ENCODE measurements at regions not wholly inside any gene's neighbourhood (a gene's known extent, or its start where the extent isn't known, plus 50 kb on each side); places are given as distances from the start of the nearest gene placed in this dataset.

DNA sequence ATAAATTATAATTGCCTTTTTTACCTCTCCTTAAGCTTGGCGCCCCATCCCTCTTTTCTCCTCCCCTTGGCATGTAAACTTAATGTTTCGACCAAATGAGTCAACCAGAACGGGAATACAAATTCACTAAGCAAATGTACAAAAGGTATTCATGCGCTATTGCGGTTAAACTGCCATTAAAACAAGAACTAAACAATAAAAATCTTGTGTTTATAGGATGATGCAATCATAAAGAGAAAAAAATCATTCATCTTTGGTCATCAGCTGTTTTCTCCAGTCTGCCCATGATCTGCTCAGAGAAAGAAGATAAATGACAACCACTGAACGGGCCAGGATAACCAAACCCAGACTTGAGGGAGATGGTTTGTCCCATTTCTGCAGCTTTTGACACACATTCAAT, 534.2 kb upstream of the PLXNA2 start:
- Mint-ChIP-seq H3K4me1 (ENCODE audit: low read depth) (no peaks in the 10 kb centered on the region), H3K36me3 (ENCODE audit: insufficient read depth) (no peaks in the 10 kb centered on the region), H3K4me3 (ENCODE audit: low read depth) (no peak overlapping the region), H3K27ac (no peak overlapping the region), H3K9me3 (ENCODE audit: low read depth) (no peaks in the 10 kb centered on the region), H3K27me3 (no peaks in the 10 kb centered on the region)
- no peak for DNase-seq (ENCODE audit: low spot score, unreplicated experiment)
- TF ChIP-seq CTCF (IDR thresholded peaks at IDR 0.05; ENCODE audit: unreplicated experiment), result no peak

DNA sequence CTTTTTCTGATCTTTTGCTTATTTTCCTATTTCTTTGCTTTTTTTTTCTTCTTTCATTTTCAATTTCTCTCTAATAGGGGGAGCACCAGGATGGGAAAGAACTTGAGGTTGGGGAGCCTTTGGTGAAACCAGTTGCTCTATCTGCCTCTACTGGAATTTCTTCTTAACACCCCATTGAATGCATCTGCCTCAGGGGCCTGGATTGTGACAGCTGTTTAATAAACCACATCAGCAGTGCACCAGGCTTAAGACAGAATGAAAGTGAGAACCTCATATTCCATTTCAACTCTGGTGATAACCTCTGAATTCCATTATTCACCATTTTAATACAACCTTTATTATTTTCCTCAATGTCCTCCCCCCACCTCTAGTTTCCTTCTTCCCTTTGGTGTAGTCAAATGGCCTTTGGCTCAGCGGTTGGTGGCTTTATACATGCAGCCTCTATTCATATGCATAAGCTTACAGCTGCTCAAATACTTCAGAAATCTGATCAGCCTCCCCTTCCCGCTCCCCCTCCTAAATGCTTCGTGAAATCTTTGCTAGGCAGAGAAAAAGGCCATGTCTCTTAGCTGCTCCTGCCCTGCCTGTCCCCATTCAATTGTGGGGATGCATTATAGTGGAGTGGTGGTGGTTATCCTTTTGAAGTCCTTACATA, 537.3 kb upstream of the PLXNA2 start:
- Mint-ChIP-seq H3K4me3 (ENCODE audit: low read depth) (no peak overlapping the region), H3K4me1 (ENCODE audit: low read depth) (no peaks in the 10 kb centered on the region), H3K9me3 (ENCODE audit: low read depth) (no peaks in the 10 kb centered on the region), H3K27ac (no peak overlapping the region), H3K36me3 (ENCODE audit: insufficient read depth) (no peaks in the 10 kb centered on the region), H3K27me3 (peaks cover 2% of the 10 kb centered on the region)
- no peak for DNase-seq (ENCODE audit: low spot score, unreplicated experiment)
- no peak for TF ChIP-seq CTCF (IDR thresholded peaks at IDR 0.05; ENCODE audit: unreplicated experiment)

DNA sequence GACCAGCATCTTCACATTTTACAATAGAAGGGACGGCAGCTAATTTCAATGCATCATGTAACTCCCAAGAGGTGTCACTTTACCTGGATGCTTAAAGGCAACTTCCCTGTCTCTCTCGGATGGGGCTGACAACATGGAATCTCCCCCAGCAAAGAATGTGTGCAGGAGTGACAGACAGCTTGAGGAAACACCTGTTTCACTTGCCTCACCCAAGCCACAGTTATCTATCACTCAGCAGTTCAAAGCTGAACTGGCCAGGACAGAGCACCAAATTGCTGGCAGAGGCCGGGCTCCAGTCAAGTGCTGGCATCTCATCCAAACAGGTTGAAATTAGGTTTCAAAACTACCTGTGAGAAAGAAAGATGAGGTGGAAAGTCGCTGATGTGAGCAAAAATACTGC, 538.0 kb upstream of the PLXNA2 start:
- no peaks in the 10 kb centered on the region for H3K36me3 Mint-ChIP-seq (ENCODE audit: insufficient read depth)
- no peak for DNase-seq (ENCODE audit: low spot score, unreplicated experiment)
- H3K4me1 Mint-ChIP-seq (ENCODE audit: low read depth), result no peaks in the 10 kb centered on the region
- TF ChIP-seq CTCF (IDR thresholded peaks at IDR 0.05; ENCODE audit: unreplicated experiment), result no peak
- H3K27me3 Mint-ChIP-seq, result peaks cover 6% of the 10 kb centered on the region
- no peak overlapping the region for H3K4me3 Mint-ChIP-seq (ENCODE audit: low read depth)
- H3K9me3 Mint-ChIP-seq (ENCODE audit: low read depth), result no peaks in the 10 kb centered on the region
- no peak overlapping the region for H3K27ac Mint-ChIP-seq

DNA sequence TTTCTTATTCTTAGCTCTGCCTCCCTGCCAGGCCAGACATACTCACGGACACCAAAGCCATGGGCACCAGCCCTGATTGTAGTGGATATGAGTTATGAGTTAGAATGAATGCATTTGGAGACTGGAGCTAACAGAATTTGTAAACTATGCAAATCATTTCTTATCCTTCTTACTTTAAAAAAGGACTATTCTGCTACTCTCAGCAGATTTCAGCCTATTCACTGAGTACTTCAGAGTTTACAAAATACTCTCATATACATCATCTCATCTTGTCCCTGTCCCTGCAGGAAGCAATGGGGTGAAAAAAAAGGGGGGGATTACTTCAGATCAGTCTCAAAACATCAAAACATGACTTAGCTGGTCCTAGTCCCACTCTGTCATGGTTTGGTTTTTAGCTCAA, 541.4 kb upstream of the PLXNA2 start:
- Mint-ChIP-seq H3K27me3 (peaks cover 13% of the 10 kb centered on the region), H3K36me3 (ENCODE audit: insufficient read depth) (no peaks in the 10 kb centered on the region), H3K27ac (no peak overlapping the region), H3K4me3 (ENCODE audit: low read depth) (no peak overlapping the region), H3K9me3 (ENCODE audit: low read depth) (no peaks in the 10 kb centered on the region), H3K4me1 (ENCODE audit: low read depth) (no peaks in the 10 kb centered on the region)
- TF ChIP-seq CTCF (IDR thresholded peaks at IDR 0.05; ENCODE audit: unreplicated experiment), result no peak
- no peak for DNase-seq (ENCODE audit: low spot score, unreplicated experiment)

- H3K36me3 Mint-ChIP-seq (ENCODE audit: insufficient read depth), result no peaks in the 10 kb centered on the region
- DNase-seq (ENCODE audit: low spot score, unreplicated experiment), result no peak
- no peak overlapping the region for H3K4me3 Mint-ChIP-seq (ENCODE audit: low read depth)
- H3K9me3 Mint-ChIP-seq (ENCODE audit: low read depth), result no peaks in the 10 kb centered on the region
- H3K27ac Mint-ChIP-seq, result no peak overlapping the region
- H3K4me1 Mint-ChIP-seq (ENCODE audit: low read depth), result no peaks in the 10 kb centered on the region
- H3K27me3 Mint-ChIP-seq, result peaks cover 13% of the 10 kb centered on the region
- no peak for TF ChIP-seq CTCF (IDR thresholded peaks at IDR 0.05; ENCODE audit: unreplicated experiment)
These were observed 543.0 kb upstream of the PLXNA2 start for GRCh38 chr1:208787219-208787618.
